Testis (tissue), 2 donors: ENCODE measurements at regions not wholly inside any gene's neighbourhood (a gene's known extent, or its start where the extent isn't known, plus 50 kb on each side); places are given as distances from the start of the nearest gene placed in this dataset.

Experiments
- DNase-seq: peaks from one replicate; pipeline ENCODE4 v3.0.0-alpha.2; 2019
- H3K27ac ChIP-seq, 2 donors: fragments of 200-600 bp; sonication (generic); one replicate each; pipeline ENCODE4 v1.5.1; 2019
- H3K27me3 ChIP-seq: fragments of 200-600 bp; sonication (generic); one replicate; pipeline ENCODE4 v1.5.1; 2019
- H3K36me3 ChIP-seq: fragments of 200-600 bp; sonication (generic); one replicate; pipeline ENCODE4 v1.5.1; 2017; ENCODE audit warnings: low read depth; ENCODE audit errors: missing control alignments
- H3K4me1 ChIP-seq: fragments of 200-600 bp; sonication (generic); one replicate; pipeline ENCODE4 v1.5.1; 2019
- H3K4me3 ChIP-seq, 2 donors: fragments of 200-600 bp; sonication (generic); one replicate each; pipeline ENCODE4 v1.5.1; 2017 to 2019
- H3K9me3 ChIP-seq: fragments of 200-600 bp; sonication (generic); one replicate; pipeline ENCODE4 v1.5.1; 2017
- CTCF ChIP-seq, 3 experiments: fragments of 450-650 bp in 2 of 3; fragments of 200-600 bp in 1 of 3; sonication (generic) in 1 of 3; IDR thresholded peaks; one replicate each; pipeline ENCODE4 v1.5.1; 2016 to 2019; ENCODE audit warnings: antibody characterized with exemption in 3 of 3, mild to moderate bottlenecking in 2 of 3, moderate library complexity in 1 of 3
- POLR2A ChIP-seq: fragments of 450-650 bp; IDR thresholded peaks from one replicate; pipeline ENCODE4 v1.6.1; 2017; ENCODE audit warnings: antibody characterized with exemption, mild to moderate bottlenecking, moderate library complexity
- WGBS, 2 donors: methylation state at CpG; one replicate each; pipeline ENCODE4 v1.1.5; 2018; 5-methylcytosine and 5-hydroxymethylcytosine counted together
- intact Hi-C: fragments of 100-400 bp; cut with DNase I; formaldehyde crosslinking; loops from one replicate; pipeline ENCODE4 v1.15.1; 2023; ENCODE audit warnings: low total_unique reads

GRCh38 chr21:25496825-25497482 is 110.3 kb downstream of the MRPL39 start:
- no peaks in the 10 kb centered on the region for H3K9me3 ChIP-seq
- TF ChIP-seq POLR2A (no peak), CTCF (IDR thresholded peaks at IDR 0.05) (no peak)
- H3K27me3 ChIP-seq = no peaks in the 10 kb centered on the region
- H3K27ac ChIP-seq = no peak overlapping the region
- H3K36me3 ChIP-seq = no peaks in the 10 kb centered on the region
- no peaks in the 10 kb centered on the region for H3K4me1 ChIP-seq
- no peak for DNase-seq
- intact Hi-C loops = no loop called here
- 90 to 100% methylated on average over 2 of the region's 2 CpGs for WGBS, 2 donors
- no peak overlapping the region for H3K4me3 ChIP-seq

- TF ChIP-seq POLR2A = no peak
- no peak for TF ChIP-seq CTCF (IDR thresholded peaks at IDR 0.05)
- no peak for DNase-seq
- Histone ChIP-seq H3K27ac (no peak overlapping the region), H3K4me3 (no peak overlapping the region), H3K9me3 (no peaks in the 10 kb centered on the region), H3K27me3 (no peaks in the 10 kb centered on the region), H3K36me3 (no peaks in the 10 kb centered on the region), H3K4me1 (no peaks in the 10 kb centered on the region)
- intact Hi-C loops = no loop called here
- WGBS, 2 donors = 83% methylated on average over 1 of the region's 1 CpG
Measured at GRCh38 chr21:25494804-25495203, 112.5 kb downstream of the MRPL39 start.

GRCh38 chr21:25493722-25494121 is 113.6 kb downstream of the MRPL39 start:
- Histone ChIP-seq H3K4me3 (no peak overlapping the region), H3K4me1 (no peaks in the 10 kb centered on the region), H3K9me3 (no peaks in the 10 kb centered on the region), H3K36me3 (no peaks in the 10 kb centered on the region), H3K27ac (no peak overlapping the region), H3K27me3 (no peaks in the 10 kb centered on the region)
- WGBS, 2 donors = 82 to 92% methylated on average over 2 of the region's 2 CpGs
- TF ChIP-seq POLR2A (no peak), CTCF (IDR thresholded peaks at IDR 0.05) (no peak)
- DNase-seq = no peak
- intact Hi-C loops = no loop called here

- TF ChIP-seq CTCF (IDR thresholded peaks at IDR 0.05) (no peak), POLR2A (no peak)
- 88 to 94% methylated on average over 5 of the region's 5 CpGs for WGBS, 2 donors
- H3K9me3 ChIP-seq = no peaks in the 10 kb centered on the region
- H3K27ac ChIP-seq = no peak overlapping the region
- H3K36me3 ChIP-seq = no peaks in the 10 kb centered on the region
- no peak overlapping the region for H3K4me3 ChIP-seq
- no peaks in the 10 kb centered on the region for H3K4me1 ChIP-seq
- intact Hi-C loops = no loop called here
- no peaks in the 10 kb centered on the region for H3K27me3 ChIP-seq
- no peak for DNase-seq
Measured at GRCh38 chr21:25491267-25491666, 116.0 kb downstream of the MRPL39 start.

- H3K9me3 ChIP-seq = no peaks in the 10 kb centered on the region
- intact Hi-C loops = no loop called here
- no peak for DNase-seq
- H3K4me3 ChIP-seq = no peak overlapping the region
- TF ChIP-seq CTCF (IDR thresholded peaks at IDR 0.05) = no peak
- no peak for TF ChIP-seq POLR2A
- no peaks in the 10 kb centered on the region for H3K36me3 ChIP-seq
- H3K27me3 ChIP-seq = no peaks in the 10 kb centered on the region
- H3K27ac ChIP-seq = no peak overlapping the region
- no peaks in the 10 kb centered on the region for H3K4me1 ChIP-seq
Measured at GRCh38 chr21:25490742-25491141, 116.5 kb downstream of the MRPL39 start.
